A673 (cell line): ENCODE measurements at regions not wholly inside any gene's neighbourhood (a gene's known extent, or its start where the extent isn't known, plus 50 kb on each side); places are given as distances from the start of the nearest gene placed in this dataset.
"Not testable (repeated sequence)": the region's sequence is repeated elsewhere in the genome, so short reads cannot be mapped to it uniquely, and the experiment has no call there.

ENCODE experiments used
- BruUV-seq: library from RNA; stranded (reverse); fragments of 400-500 nt; replicated peaks from 2 replicates; lab custom pipeline; 2021; lab: Mats Ljungman, UMichigan
- CTCF ChIA-PET: fragments of 300-600 bp; sonication (Branson Sonifier 250); formaldehyde crosslinking; loops from one replicate; lab custom pipeline; 2022; ENCODE audit warnings: antibody characterized with exemption; lab: Charles Lee
- POLR2A ChIA-PET: fragments of 300-600 bp; sonication (Branson Sonifier 250); formaldehyde crosslinking; loops from one replicate; lab custom pipeline; 2022; ENCODE audit warnings: antibody characterized with exemption; ENCODE audit not compliant: low non-redundant PET; lab: Charles Lee
- DNase-seq: peaks from one replicate; pipeline ENCODE4 v3.0.0-alpha.2; 2015; ENCODE audit warnings: low spot score
- H3K27ac ChIP-seq: fragments of 200-600 bp; sonication (generic); 2 replicates; pipeline ENCODE4 v1.5.1; 2016; ENCODE audit warnings: mixed run types, low read depth, mild to moderate bottlenecking, mixed read lengths, antibody characterized with exemption, low read length; ENCODE audit not compliant: poor library complexity, severe bottlenecking
- H3K27me3 ChIP-seq: fragments of 200-600 bp; sonication (generic); replicated peaks from 2 replicates; pipeline ENCODE4 v1.6.1; 2017; ENCODE audit warnings: mixed run types, low read depth, mild to moderate bottlenecking, mixed read lengths, antibody characterized with exemption, low read length; ENCODE audit not compliant: insufficient read depth, poor library complexity
- H3K36me3 ChIP-seq: fragments of 200-600 bp; sonication (generic); 2 replicates; pipeline ENCODE4 v1.6.1; 2016; ENCODE audit warnings: mixed run types, mild to moderate bottlenecking, mixed read lengths, antibody characterized with exemption, low read length; ENCODE audit not compliant: insufficient read depth, poor library complexity, severe bottlenecking
- H3K4me1 ChIP-seq: fragments of 200-600 bp; sonication (generic); 2 replicates; pipeline ENCODE4 v1.6.1; 2017; ENCODE audit warnings: mixed run types, mild to moderate bottlenecking, mixed read lengths, antibody characterized with exemption, low read length; ENCODE audit not compliant: insufficient read depth, poor library complexity, severe bottlenecking
- H3K4me3 ChIP-seq: fragments of 200-600 bp; sonication (generic); 2 replicates; pipeline ENCODE4 v1.5.1; 2016; ENCODE audit warnings: low read depth, mixed run types, mild to moderate bottlenecking, mixed read lengths, low read length; ENCODE audit not compliant: poor library complexity, severe bottlenecking
- H3K9me3 ChIP-seq: fragments of 200-600 bp; sonication (generic); 2 replicates; pipeline ENCODE4 v1.6.1; 2016; ENCODE audit warnings: mixed run types, low read depth, mild to moderate bottlenecking, mixed read lengths, antibody characterized with exemption, low read length; ENCODE audit not compliant: poor library complexity, severe bottlenecking
- CTCF ChIP-seq: fragments of 300-800, 200-600 bp; sonication (generic); conservative IDR thresholded peaks from 2 replicates; pipeline ENCODE4 v1.5.1; 2017; ENCODE audit warnings: low read depth, mild to moderate bottlenecking, antibody characterized with exemption, low read length, moderate library complexity, mixed read lengths
- EZH2 ChIP-seq: fragments of 200-600 bp; sonication (generic); IDR thresholded peaks from 2 replicates; pipeline ENCODE4 v1.6.1; 2017; ENCODE audit warnings: borderline replicate concordance, low read depth, mild to moderate bottlenecking, mixed read lengths, antibody characterized with exemption, low read length; ENCODE audit not compliant: poor library complexity, severe bottlenecking
- intact Hi-C: fragments of 100-400 bp; cut with micrococcal nuclease; formaldehyde crosslinking; loops from one replicate; pipeline ENCODE4 v1.10.0; 2022; ENCODE audit not compliant: unreplicated experiment

GRCh38 chr21:9766890-9767591 is 754.3 kb upstream of the TPTE start:
- H3K27ac ChIP-seq, CTCF ChIA-PET, DNase-seq, H3K4me1 ChIP-seq, H3K4me3 ChIP-seq, POLR2A ChIA-PET, H3K36me3 ChIP-seq, intact Hi-C loops, BruUV-seq, H3K27me3 ChIP-seq: not testable (repeated sequence)
- H3K9me3 ChIP-seq: peaks cover 77% of the 10 kb centered on the region

GRCh38 chr21:9767592-9768375 is 753.6 kb upstream of the TPTE start:
- TF ChIP-seq CTCF (no peak), EZH2 (no peak)

GRCh38 chr21:9768376-9769130 is 752.8 kb upstream of the TPTE start:
- peaks cover 76% of the 10 kb centered on the region for H3K9me3 ChIP-seq
- intact Hi-C loops, H3K36me3 ChIP-seq, POLR2A ChIA-PET, CTCF ChIA-PET, BruUV-seq, H3K27ac ChIP-seq, H3K4me1 ChIP-seq, H3K4me3 ChIP-seq, DNase-seq, H3K27me3 ChIP-seq: not testable (repeated sequence)

More at GRCh38 chr21:9767592-9768375, 753.6 kb upstream of the TPTE start:
- ChIA-PET POLR2A (no interaction called here), CTCF (no interaction called here)
- H3K4me1 ChIP-seq: no peaks in the 10 kb centered on the region
- peaks cover 78% of the 10 kb centered on the region for H3K9me3 ChIP-seq
- no peaks in the 10 kb centered on the region for H3K36me3 ChIP-seq
- no TSS peak for BruUV-seq
- no peak overlapping the region for H3K4me3 ChIP-seq
- intact Hi-C loops: no loop called here
- H3K27me3 ChIP-seq: no peaks in the 10 kb centered on the region
- DNase-seq: no peak
- no peak overlapping the region for H3K27ac ChIP-seq

GRCh38 chr21:9769131-9769498 is 752.3 kb upstream of the TPTE start:
- POLR2A ChIA-PET, DNase-seq, CTCF ChIA-PET, H3K4me1 ChIP-seq, H3K27ac ChIP-seq, H3K36me3 ChIP-seq, intact Hi-C loops, H3K27me3 ChIP-seq, BruUV-seq, H3K4me3 ChIP-seq: not testable (repeated sequence)
- H3K9me3 ChIP-seq: peaks cover 75% of the 10 kb centered on the region

GRCh38 chr21:9769718-9770690 is 751.4 kb upstream of the TPTE start:
- POLR2A ChIA-PET, DNase-seq, CTCF ChIA-PET, H3K4me1 ChIP-seq, BruUV-seq, H3K36me3 ChIP-seq, H3K4me3 ChIP-seq, intact Hi-C loops, H3K27ac ChIP-seq, H3K27me3 ChIP-seq: not testable (repeated sequence)
- H3K9me3 ChIP-seq: peaks cover 78% of the 10 kb centered on the region
